NT2/D1 (cell line): ENCODE measurements at regions not wholly inside any gene's neighbourhood (a gene's known extent, or its start where the extent isn't known, plus 50 kb on each side); places are given as distances from the start of the nearest gene placed in this dataset.

Experiments used
- YY1 ChIP-seq: IDR thresholded peaks from 2 replicates; pipeline ENCODE4 v1.6.1; 2011; ENCODE audit not compliant: insufficient read length, insufficient read depth
- ZNF274 ChIP-seq: IDR thresholded peaks from 2 replicates; pipeline ENCODE4 v1.6.1; 2011; ENCODE audit warnings: mild to moderate bottlenecking, low read depth, low read length

DNA sequence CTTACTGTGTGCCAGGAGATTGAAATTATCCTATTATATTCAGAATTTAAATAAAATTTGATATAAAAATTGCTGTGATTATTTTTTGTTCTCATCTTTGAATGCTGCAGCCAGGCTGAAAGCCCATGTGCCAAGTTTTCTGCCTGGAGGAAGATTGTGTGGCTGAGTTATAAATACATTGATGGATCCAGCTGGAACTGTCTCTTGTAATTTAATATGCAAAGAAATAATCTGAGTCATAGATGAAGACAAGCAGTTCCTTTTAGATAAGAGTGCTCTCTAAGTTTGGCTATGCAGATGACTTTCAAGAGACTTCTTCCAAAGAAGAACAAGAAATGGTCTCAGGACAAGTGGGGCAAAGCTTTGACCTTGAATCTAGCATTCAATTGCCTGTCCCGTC, 871.0 kb downstream of the CDH11 start:
- TF ChIP-seq ZNF274 (no peak), YY1 (no peak)
